HG03460 (cell line): ENCODE measurements at regions not wholly inside any gene's neighbourhood (a gene's known extent, or its start where the extent isn't known, plus 50 kb on each side); places are given as distances from the start of the nearest gene placed in this dataset.
A peak's percentile ranks its signal among the peaks of the same experiment; 100 is the strongest.
"Not testable (repeated sequence)": the region's sequence is repeated elsewhere in the genome, so short reads cannot be mapped to it uniquely, and the experiment has no call there.

Source experiments
- ATAC-seq: cut with Tn5 transposase; IDR thresholded peaks from one replicate; pipeline ENCODE4 v1.9.1; 2021; ENCODE audit not compliant: unreplicated experiment

GRCh38 chr20:54324041-54324440, 116.2 kb downstream of the PFDN4 start:
- no peak for ATAC-seq

GRCh38 chr20:54324652-54325285, 116.9 kb downstream of the PFDN4 start:
- ATAC-seq, result no peak

- no peak for ATAC-seq
Measured at GRCh38 chr20:54335299-54335698, 127.4 kb downstream of the PFDN4 start.

GRCh38 chr20:54337144-54337543, 129.3 kb downstream of the PFDN4 start:
- no peak for ATAC-seq

- no peak for ATAC-seq
Measured at GRCh38 chr20:54339093-54339492, 131.2 kb downstream of the PFDN4 start.

GRCh38 chr20:54340206-54340605, 132.3 kb downstream of the PFDN4 start:
- ATAC-seq, result no peak

GRCh38 chr20:54340667-54341081, 132.8 kb downstream of the PFDN4 start:
- no peak for ATAC-seq

GRCh38 chr20:54342258-54342920, 133.0 kb upstream of the DOK5 start:
- no peak for ATAC-seq

- no peak for ATAC-seq
Measured at GRCh38 chr20:54343099-54343498, 132.3 kb upstream of the DOK5 start.

- no peak for ATAC-seq
Measured at GRCh38 chr20:54343634-54344033, 131.8 kb upstream of the DOK5 start.

GRCh38 chr20:54344832-54345231, 130.6 kb upstream of the DOK5 start:
- no peak for ATAC-seq

- ATAC-seq, result peak; percentile 86
Measured at GRCh38 chr20:54345301-54345724, 130.1 kb upstream of the DOK5 start.

- ATAC-seq, result no peak
Measured at GRCh38 chr20:54345821-54346220, 129.6 kb upstream of the DOK5 start.

GRCh38 chr20:54346276-54346675, 129.1 kb upstream of the DOK5 start:
- ATAC-seq, result no peak

GRCh38 chr20:54347166-54347833, 128.1 kb upstream of the DOK5 start:
- no peak for ATAC-seq

- no peak for ATAC-seq
Measured at GRCh38 chr20:54350415-54350814, 125.0 kb upstream of the DOK5 start.

GRCh38 chr20:54351371-54352136, 123.8 kb upstream of the DOK5 start:
- no peak for ATAC-seq

- not testable (repeated sequence) for ATAC-seq
Measured at GRCh38 chr20:54352541-54352940, 122.9 kb upstream of the DOK5 start.

- no peak for ATAC-seq
Measured at GRCh38 chr20:54353292-54353691, 122.1 kb upstream of the DOK5 start.

GRCh38 chr20:54355631-54356280, 119.6 kb upstream of the DOK5 start:
- no peak for ATAC-seq

GRCh38 chr20:54356801-54357200, 118.6 kb upstream of the DOK5 start:
- no peak for ATAC-seq
